Fibroblast of lung (primary cell): ENCODE measurements at regions not wholly inside any gene's neighbourhood (a gene's known extent, or its start where the extent isn't known, plus 50 kb on each side); places are given as distances from the start of the nearest gene placed in this dataset.

Experiments used
- EZH2 ChIP-seq: IDR thresholded peaks from 2 replicates; pipeline ENCODE4 v1.5.1; 2012; ENCODE audit warnings: low read length, control low read depth, mild to moderate bottlenecking; ENCODE audit errors: missing control alignments
- TF ChIP-seq, protein P1 (sequence below), 2 donors: IDR thresholded peaks in 1 of 2; conservative IDR thresholded peaks in 1 of 2; 1 replicate in 1 of 2; 2 replicates in 1 of 2; pipeline ENCODE4 v1.5.1; 2011 to 2012; ENCODE audit warnings: low read length in 2 of 2, control low read depth in 1 of 2, inconsistent platforms in 1 of 2, low read depth in 1 of 2, mild to moderate bottlenecking in 1 of 2

GRCh38 chr17:45690625-45691275 is 93.4 kb upstream of the CRHR1 start:
- TF ChIP-seq, protein P1, sequence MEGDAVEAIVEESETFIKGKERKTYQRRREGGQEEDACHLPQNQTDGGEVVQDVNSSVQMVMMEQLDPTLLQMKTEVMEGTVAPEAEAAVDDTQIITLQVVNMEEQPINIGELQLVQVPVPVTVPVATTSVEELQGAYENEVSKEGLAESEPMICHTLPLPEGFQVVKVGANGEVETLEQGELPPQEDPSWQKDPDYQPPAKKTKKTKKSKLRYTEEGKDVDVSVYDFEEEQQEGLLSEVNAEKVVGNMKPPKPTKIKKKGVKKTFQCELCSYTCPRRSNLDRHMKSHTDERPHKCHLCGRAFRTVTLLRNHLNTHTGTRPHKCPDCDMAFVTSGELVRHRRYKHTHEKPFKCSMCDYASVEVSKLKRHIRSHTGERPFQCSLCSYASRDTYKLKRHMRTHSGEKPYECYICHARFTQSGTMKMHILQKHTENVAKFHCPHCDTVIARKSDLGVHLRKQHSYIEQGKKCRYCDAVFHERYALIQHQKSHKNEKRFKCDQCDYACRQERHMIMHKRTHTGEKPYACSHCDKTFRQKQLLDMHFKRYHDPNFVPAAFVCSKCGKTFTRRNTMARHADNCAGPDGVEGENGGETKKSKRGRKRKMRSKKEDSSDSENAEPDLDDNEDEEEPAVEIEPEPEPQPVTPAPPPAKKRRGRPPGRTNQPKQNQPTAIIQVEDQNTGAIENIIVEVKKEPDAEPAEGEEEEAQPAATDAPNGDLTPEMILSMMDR (conservative IDR thresholded peaks at IDR 0.05 in 1 of 2, IDR thresholded peaks at IDR 0.05 in 1 of 2; ENCODE audit: low read depth in 1 of 2, low read length in 2 of 2), result no peak
- TF ChIP-seq EZH2, result no peak
